ENCODE measurements at regions not wholly inside any gene's neighbourhood (a gene's known extent, or its start where the extent isn't known, plus 50 kb on each side); places are given as distances from the start of the nearest gene placed in this dataset.

DNA sequence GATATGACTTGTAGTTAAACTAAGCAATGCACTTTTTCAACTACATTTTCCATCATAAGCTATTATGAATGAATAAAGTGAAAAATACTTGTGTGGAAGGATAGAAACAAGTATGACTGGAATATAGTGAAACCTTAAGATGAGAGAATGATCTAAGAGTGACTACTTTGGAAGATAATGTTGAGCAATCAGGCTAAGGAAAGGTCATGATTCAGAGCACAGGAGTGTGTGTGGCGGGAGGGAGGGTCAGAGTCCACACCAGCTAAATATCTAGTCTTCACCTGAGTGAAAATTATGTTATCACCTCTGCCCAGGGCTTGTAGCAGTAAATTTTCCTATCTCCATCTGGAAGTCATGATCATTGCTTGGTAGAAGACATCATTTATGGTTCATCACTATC lies 833.4 kb upstream of the ATXN8OS start:
- no CpG with 5 or more reads among the region's 1 CpG for WGBS (ENCODE audit: insufficient coverage, low coverage, missing lambda C conversion rate)
- Histone ChIP-seq H3K4me2 (ENCODE audit: insufficient read depth, low read length) (no peak overlapping the region), H3K4me1 (replicated peaks in 1 of 2; ENCODE audit: control insufficient read depth in 2 of 2, insufficient read depth in 2 of 2, low read length in 2 of 2) (no peaks in the 10 kb centered on the region), H3K79me2 (ENCODE audit: control insufficient read depth, insufficient read depth, low read length) (no peaks in the 10 kb centered on the region), H3K27me3 (ENCODE audit: control insufficient read depth in 2 of 2, insufficient read depth in 2 of 2, low read length in 2 of 2) (no peaks in the 10 kb centered on the region), H3K9me3 (replicated peaks; ENCODE audit: control insufficient read depth, insufficient read depth, low read depth, low read length) (no peaks in the 10 kb centered on the region), H3K9me1 (ENCODE audit: control insufficient read depth, insufficient read depth, low read length) (no peaks in the 10 kb centered on the region), H4K20me1 (replicated peaks; ENCODE audit: control insufficient read depth, insufficient read depth, low read length) (no peaks in the 10 kb centered on the region), H2AFZ (ENCODE audit: low read depth, low read length) (no peak overlapping the region), H3K9ac (ENCODE audit: insufficient read depth in 1 of 2, low read depth in 2 of 2, low read length in 2 of 2) (no peak overlapping the region), H3K4me3 (no peak overlapping the region), H3K27ac (ENCODE audit: extremely low read depth, low read depth, low read length) (no peak overlapping the region), H3K36me3 (ENCODE audit: control insufficient read depth, insufficient read depth, low read length) (peaks cover 17% of the 10 kb centered on the region; the same call in 2 of the 3 replicates)
- intact Hi-C loops (cut with micrococcal nuclease) (no loop called here), in situ Hi-C loops (cut with MboI) (no loop called here)
- no peak for FAIRE-seq
- BruUV-seq (replicated peaks) = no TSS peak
- ChIA-PET CTCF (ENCODE audit: low intra/inter-chr PET ratio) (no interaction called here), POLR2A (no interaction called here)
- TF ChIP-seq CEBPB (tag; IDR thresholded peaks at IDR 0.05) (peak; percentile 48; the same call in 1 of the 2 replicates), CBX2 (IDR thresholded peaks at IDR 0.05; ENCODE audit: insufficient read depth, low read length, poor library complexity, severe bottlenecking) (no peak)
- DNase-seq (ENCODE audit: extremely low read depth in 1 of 4, low spot score in 3 of 4) = peak in 1 of 4 experiments; percentile 7
- no peak for ATAC-seq

DNA sequence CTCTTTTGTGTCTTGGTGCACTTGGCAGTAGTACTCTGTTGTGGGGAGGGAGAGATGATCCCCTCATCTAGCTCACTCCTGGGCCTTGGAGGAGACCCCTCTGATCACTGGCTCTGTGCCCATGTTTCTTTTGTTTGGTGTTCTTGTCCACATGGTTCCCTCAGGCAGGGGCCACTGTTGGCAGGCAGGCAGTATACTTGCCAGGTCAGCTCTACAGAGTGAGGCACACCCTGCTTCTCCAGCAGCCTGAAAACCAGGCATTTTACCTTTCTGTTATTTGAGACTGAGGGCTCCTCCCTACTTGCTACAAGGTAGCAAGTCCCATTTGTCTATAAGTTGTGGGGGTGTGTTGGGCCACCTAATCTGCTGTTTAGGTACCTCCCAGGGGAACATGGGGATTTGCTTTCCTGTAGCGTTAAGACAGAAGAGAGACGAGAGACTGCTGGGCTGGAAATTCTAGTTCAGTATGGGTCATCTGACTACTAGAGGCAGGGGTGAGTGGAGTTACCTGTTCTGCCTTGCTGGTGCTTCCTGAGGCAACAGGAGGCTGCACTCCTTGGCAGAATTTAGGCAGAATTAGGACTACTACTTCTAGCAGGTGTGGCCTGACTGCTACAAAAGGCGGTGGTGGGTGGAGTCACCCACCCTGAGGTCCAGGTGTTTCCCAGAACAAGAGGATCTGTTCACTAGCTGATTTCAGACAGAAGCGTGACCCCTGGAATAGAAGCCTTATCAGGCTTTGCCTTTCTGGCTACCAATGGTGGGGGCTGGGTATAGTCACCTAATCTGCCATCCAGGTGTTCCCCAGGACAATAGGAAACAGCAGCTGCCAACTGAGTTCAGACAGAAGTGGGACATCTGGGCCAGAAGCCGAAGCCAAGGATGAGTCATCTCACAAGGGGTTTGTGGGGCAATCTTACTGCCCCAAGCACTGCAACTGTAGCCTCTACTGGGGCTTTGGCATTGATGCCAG lies 843.0 kb upstream of the ATXN8OS start:
- Histone ChIP-seq H3K9ac (ENCODE audit: insufficient read depth in 1 of 2, low read depth in 2 of 2, low read length in 2 of 2) (no peak overlapping the region), H2AFZ (ENCODE audit: low read depth, low read length) (no peak overlapping the region), H3K79me2 (ENCODE audit: control insufficient read depth, insufficient read depth, low read length) (peaks cover 37% of the 10 kb centered on the region), H3K27me3 (ENCODE audit: control insufficient read depth in 2 of 2, insufficient read depth in 2 of 2, low read length in 2 of 2) (no peaks in the 10 kb centered on the region), H4K20me1 (replicated peaks; ENCODE audit: control insufficient read depth, insufficient read depth, low read length) (no peaks in the 10 kb centered on the region), H3K27ac (ENCODE audit: extremely low read depth, low read depth, low read length) (no peak overlapping the region), H3K4me2 (ENCODE audit: insufficient read depth, low read length) (peak overlapping the region; percentile 18), H3K4me1 (replicated peaks in 1 of 2; ENCODE audit: control insufficient read depth in 2 of 2, insufficient read depth in 2 of 2, low read length in 2 of 2) (peaks cover 3 to 8% of the 10 kb centered on the region in 2 experiments; a peak in 3 of 5 replicates), H3K4me3 (no peak overlapping the region), H3K9me3 (replicated peaks; ENCODE audit: control insufficient read depth, insufficient read depth, low read depth, low read length) (no peaks in the 10 kb centered on the region), H3K36me3 (ENCODE audit: control insufficient read depth, insufficient read depth, low read length) (no peaks in the 10 kb centered on the region), H3K9me1 (ENCODE audit: control insufficient read depth, insufficient read depth, low read length) (no peaks in the 10 kb centered on the region)
- POLR2A ChIA-PET = no interaction called here
- 7% methylated on average over 5 of the region's 5 CpGs for WGBS (ENCODE audit: insufficient coverage, low coverage, missing lambda C conversion rate)
- no peak for FAIRE-seq
- CTCF ChIA-PET (ENCODE audit: low intra/inter-chr PET ratio) = no interaction called here
- DNase-seq (ENCODE audit: extremely low read depth in 1 of 4, low spot score in 3 of 4) = peak in 3 of 4 experiments; percentile 4 to 41 (median 5)
- no TSS peak for BruUV-seq (replicated peaks)
- intact Hi-C loops (cut with micrococcal nuclease) (no loop called here), in situ Hi-C loops (cut with MboI) (no loop called here)
- peak; percentile 80 for ATAC-seq
- TF ChIP-seq TAL1 (IDR thresholded peaks at IDR 0.05) = peak; percentile 54; the same call in 1 of the 2 replicates
- peak; percentile 57 to 66; a peak in 1 of 4 replicates for TF ChIP-seq TRIM24 (IDR thresholded peaks at IDR 0.05)
- TF ChIP-seq, protein P1, sequence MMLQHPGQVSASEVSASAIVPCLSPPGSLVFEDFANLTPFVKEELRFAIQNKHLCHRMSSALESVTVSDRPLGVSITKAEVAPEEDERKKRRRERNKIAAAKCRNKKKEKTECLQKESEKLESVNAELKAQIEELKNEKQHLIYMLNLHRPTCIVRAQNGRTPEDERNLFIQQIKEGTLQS (IDR thresholded peaks at IDR 0.05) = 0 out of 2 replicates have a peak, but pooled peaks have one; percentile 16
- TF ChIP-seq, protein P1 (CRISPR knock-in tag; conservative IDR thresholded peaks at IDR 0.05) = no peak
- TF ChIP-seq NCOR1 (IDR thresholded peaks at IDR 0.05) = peak; percentile 39; the same call in 1 of the 2 replicates
- TF ChIP-seq CBFA2T3 (IDR thresholded peaks at IDR 0.05) = peak; percentile 84
- TF ChIP-seq RB1 (IDR thresholded peaks at IDR 0.05; ENCODE audit: low read depth) = no peak
- TF ChIP-seq SIN3B (IDR thresholded peaks at IDR 0.05; ENCODE audit: low read depth) = no peak
- TF ChIP-seq POLR2AphosphoS5 (IDR thresholded peaks at IDR 0.05; ENCODE audit: control insufficient read depth, insufficient read depth, low read depth, low read length) = peak; percentile 44; the same call in 1 of the 2 replicates
- TF ChIP-seq TEAD4 (IDR thresholded peaks at IDR 0.05; ENCODE audit: low read length) = peak; percentile 50
- TF ChIP-seq TEAD4 (CRISPR knock-in tag; IDR thresholded peaks at IDR 0.05; ENCODE audit: borderline replicate concordance) = no peak
- no peak for TF ChIP-seq LARP7 (IDR thresholded peaks at IDR 0.05)
- TF ChIP-seq NFIC (IDR thresholded peaks at IDR 0.05) = peak; percentile 18; the same call in 1 of the 2 replicates
- TF ChIP-seq, protein P2, sequence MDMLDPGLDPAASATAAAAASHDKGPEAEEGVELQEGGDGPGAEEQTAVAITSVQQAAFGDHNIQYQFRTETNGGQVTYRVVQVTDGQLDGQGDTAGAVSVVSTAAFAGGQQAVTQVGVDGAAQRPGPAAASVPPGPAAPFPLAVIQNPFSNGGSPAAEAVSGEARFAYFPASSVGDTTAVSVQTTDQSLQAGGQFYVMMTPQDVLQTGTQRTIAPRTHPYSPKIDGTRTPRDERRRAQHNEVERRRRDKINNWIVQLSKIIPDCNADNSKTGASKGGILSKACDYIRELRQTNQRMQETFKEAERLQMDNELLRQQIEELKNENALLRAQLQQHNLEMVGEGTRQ (CRISPR knock-in tag; IDR thresholded peaks at IDR 0.05) = no peak

Measured in K562 (cell line).